HG03039 (cell line): ENCODE measurements at regions not wholly inside any gene's neighbourhood (a gene's known extent, or its start where the extent isn't known, plus 50 kb on each side); places are given as distances from the start of the nearest gene placed in this dataset.
"Not testable (repeated sequence)": the region's sequence is repeated elsewhere in the genome, so short reads cannot be mapped to it uniquely, and the experiment has no call there.

Experiments used
- ATAC-seq: cut with Tn5 transposase; IDR thresholded peaks from one replicate; pipeline ENCODE4 v1.9.1; 2021; ENCODE audit warnings: mild to moderate bottlenecking, moderate library complexity; ENCODE audit not compliant: unreplicated experiment

DNA sequence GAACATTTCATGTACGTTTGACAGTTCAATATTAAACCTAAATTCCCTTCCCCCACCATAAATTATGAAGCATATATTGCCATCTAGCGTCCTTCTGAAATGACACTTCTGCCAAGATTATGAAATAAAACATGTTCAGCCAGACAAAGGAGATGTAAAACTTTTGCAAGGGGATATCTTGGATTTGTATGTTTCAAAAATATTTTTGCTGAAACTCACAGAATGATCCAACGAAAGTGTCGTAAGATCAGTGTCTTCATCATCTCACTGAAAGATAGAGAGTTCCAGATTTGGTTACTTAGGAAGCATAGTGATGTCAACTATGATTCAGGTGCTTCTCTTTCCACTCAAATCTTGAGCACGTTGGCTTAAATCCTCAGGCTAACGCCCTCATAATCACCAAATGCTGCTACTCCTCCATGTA lies 904.3 kb downstream of the XPNPEP1 start:
- ATAC-seq, result no peak

GRCh38 chr10:109007514-109007913 lies 915.8 kb downstream of the XPNPEP1 start:
- no peak for ATAC-seq

GRCh38 chr10:108990441-108990840 lies 932.9 kb downstream of the XPNPEP1 start:
- ATAC-seq, result no peak

DNA sequence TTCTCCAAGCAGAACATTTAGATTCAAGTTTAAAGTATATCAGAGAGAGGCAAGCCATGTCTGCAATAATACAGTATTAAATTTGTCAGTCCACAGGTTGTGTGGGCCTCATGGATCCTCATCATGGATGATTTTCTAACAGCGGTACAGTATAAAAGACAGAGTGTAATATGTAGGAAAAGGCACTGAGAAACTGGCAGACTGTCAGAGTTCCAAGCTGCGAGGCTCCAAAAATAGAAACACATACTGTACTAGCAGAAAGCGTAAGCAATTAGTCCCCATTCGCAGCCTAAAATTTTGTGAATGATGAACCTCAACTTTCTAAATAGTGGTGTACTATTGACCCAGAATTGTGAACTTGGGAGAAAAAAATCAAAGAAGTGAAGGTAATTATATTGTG lies 933.3 kb downstream of the XPNPEP1 start:
- ATAC-seq, result no peak

GRCh38 chr10:108982159-108982558 lies 941.2 kb downstream of the XPNPEP1 start:
- no peak for ATAC-seq

DNA sequence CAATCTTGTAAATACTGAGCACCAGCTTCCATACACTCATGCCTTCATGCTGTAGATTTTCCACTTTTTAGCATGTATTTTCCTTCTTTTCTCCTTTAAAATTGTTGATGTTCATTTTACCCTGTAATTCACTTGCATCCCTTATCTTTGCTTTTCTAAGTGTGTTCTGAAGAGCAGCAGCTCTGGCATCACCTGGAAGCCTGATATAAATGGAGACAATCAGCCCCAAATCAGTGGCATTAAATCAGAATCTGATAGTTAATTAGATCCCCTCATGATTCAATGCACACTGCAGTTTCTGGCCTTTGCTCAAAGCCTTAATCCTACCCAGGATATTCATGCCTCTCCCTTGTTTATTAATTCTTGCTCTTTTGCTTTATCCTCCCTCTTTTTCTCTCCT lies 942.4 kb downstream of the XPNPEP1 start:
- ATAC-seq, result no peak

DNA sequence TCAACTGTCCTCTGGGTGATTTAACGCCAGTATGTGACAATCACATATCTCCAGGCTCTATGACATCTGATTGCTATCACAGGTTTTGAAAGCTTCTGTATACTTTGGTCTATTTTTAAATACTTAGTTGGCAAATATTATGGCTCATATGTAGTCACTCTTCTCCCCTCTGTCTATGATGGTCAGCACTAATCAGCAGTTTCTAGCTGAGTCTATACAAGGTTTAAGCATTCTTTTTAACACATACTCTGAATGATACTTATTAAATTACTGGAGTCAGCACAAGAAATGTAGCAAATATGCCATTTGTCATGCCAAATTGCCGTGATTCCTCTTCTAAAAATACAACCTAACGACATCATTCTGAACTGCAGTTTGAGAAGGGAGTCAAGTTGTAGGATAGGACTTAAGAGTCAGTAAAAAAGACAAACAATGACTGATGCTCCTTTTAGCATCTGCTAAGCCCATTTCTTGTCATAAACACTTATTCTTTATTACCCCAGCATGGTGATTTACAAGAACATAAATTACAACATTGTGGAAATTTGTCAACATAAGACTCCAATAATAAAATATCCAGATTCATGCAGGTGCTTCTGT lies 947.8 kb downstream of the XPNPEP1 start:
- ATAC-seq, result no peak

DNA sequence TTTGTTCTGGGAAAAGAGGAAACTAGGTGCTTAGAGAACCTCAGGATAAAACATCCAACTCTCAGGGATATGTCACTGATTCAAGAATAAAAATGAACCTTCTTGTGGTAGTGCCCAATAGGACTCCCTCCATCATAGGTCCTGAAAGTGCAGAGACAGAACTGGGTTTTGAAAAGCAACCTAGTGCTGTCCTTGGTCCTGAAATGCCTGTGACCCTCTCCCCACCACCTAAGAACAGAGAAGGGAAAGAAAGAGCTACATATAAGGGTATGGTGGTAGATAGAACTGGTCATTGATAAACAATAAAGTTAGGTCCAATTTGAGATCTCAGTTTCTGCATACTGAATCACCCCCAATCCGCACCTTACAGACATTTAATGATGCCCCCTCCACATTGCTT lies 953.3 kb downstream of the XPNPEP1 start:
- ATAC-seq, result no peak

DNA sequence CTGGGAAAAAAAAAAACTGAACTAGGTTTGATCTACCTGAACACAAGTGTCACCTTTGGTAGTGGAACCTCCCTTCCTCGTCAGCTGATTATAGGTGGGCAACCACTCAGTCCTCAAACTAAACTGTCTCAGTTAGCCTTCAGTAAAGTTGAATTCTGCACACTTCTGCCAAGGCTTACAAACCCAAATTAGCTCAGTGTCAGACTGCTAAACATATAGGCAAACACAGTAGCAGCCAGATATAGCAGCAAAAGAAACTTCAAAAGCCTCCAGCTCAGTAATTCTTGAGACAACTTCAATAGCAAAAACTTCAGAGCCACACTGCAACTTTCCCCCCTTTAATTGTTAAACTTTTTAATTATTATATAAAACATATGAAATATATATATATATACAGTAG lies 956.9 kb downstream of the XPNPEP1 start:
- no peak for ATAC-seq

DNA sequence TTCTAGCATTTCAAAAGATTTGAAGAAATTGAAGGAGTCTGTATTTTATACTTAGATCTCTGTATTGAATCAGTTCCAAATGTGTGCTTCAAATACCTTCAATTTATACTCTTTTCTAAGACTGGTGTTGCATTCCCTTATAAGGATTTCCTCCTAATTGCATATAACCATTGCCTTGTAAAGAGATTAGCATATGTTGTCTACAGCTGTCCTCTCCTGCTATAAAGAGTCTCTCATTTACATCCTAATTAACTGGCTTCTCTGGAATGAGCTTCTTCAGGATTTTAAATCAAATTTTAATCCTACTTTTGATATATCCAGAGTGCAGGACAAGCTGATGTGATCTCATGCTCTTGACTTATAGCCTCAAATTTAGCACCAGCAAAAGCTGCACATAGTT lies 957.3 kb downstream of the XPNPEP1 start:
- ATAC-seq, result no peak

- no peak for ATAC-seq
These were observed 961.1 kb downstream of the XPNPEP1 start for GRCh38 chr10:108962172-108962571.

DNA sequence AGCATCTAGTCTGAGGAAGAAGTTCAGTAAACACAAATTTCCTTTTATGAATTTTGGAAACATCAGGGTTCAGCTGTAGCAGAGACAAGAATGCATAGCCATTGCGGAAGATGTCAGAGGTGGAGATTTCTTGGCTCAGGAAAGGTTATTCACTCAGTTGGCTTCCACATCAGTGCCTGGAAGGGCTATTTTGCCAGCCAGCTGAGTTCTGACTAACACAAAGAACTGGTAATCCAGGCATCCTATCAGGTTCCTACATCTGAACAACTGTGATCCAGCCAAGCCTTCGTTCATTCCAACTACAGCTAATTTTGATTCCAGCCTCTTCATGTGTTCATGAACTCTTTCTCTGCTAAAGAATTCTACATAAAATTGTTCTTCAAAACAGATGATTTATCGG lies 965.6 kb downstream of the XPNPEP1 start:
- ATAC-seq, result no peak

DNA sequence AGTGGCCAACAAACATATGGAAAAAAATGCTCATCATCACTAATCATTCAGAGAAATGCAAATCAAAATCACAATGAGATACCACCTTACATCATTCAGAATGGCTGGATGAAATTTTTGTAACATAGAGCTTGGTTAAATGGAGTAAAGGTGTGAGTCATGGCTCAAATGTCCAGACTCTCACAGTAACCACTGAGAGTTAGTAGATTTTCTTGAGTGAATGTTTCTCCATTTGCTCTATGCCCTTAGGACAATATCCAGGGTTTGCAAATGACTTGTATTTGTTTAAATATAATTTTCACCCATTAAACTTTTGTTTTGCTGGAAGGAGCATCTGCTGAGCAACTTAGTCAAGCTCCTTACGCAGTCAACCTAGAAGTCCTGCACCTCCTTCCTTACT lies 967.2 kb downstream of the XPNPEP1 start:
- no peak for ATAC-seq

DNA sequence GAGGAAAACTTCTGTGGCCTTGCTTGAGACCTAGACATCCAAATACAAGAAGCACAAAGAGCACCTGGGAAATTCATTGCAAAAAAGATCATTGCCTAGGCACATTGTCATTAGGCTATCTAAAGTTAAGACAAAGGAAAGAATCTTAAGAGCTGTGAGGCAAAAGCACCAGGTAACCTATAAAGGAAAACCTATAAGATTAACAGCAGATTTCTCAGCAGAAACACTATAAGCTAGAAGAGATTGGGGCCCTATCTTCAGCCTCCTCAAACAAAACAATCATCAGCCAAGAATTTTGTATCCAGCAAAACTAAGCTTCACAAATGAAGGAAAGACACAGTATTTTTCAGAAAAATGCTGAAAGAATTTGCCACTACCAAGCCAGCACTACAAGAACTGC lies 1003.3 kb downstream of the XPNPEP1 start:
- not testable (repeated sequence) for ATAC-seq

DNA sequence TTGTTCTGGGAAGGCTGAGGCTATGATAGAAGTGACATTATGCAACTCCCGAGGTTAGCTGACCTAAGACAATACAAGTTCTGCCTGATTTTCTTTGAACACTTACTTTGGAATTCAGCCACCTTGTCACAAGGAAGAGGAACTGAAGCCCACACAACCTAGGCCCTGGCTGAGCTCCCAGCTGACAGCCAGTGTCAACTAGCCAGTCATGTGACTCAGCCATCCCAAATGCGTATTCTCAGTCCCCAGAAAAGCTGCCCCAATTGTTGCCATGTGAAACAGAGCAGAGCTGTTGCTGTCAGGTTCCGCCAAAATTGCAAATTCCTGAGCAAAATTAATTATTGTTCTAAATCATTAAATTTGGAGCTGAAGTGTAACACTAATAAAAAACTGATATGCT lies 1010.0 kb downstream of the XPNPEP1 start:
- no peak for ATAC-seq

DNA sequence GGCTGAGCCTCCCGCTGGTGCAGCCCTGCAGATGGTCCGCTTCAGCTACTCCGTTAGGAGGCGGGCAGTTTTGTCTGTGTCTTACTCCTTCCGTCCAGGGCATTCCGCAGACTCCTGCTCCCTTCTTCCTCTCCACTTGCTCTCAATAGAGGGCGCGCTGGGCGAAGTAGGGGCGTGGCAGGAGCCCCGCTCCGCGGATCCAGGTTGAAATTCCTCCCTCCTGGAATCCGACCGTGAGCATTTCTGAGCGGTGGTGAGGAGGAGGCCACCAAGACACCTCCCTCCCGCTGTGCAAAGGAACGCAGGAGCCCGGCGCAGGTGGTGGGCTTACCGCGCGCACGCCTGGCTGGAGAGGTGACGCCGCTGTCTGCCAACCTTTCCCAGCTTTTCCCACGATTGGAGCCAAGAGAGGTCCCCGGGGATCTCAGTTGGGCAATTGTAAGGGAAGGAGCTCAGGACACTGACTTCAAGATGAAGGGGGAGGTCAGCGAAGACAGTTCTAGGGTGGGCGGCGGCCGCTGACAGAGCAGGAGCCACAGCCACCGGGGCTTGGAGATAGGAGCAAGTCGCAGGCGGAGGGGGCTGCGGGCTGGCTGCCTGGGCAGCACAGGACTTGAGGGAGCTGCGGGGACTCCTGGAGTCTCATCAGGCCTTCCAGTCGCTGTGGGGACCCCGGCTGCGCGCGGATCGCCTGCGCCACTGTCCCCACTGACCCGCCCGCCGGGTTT lies 1011.3 kb downstream of the XPNPEP1 start:
- ATAC-seq, result no peak

GRCh38 chr10:108908096-108908495 lies 1015.2 kb downstream of the XPNPEP1 start:
- no peak for ATAC-seq

DNA sequence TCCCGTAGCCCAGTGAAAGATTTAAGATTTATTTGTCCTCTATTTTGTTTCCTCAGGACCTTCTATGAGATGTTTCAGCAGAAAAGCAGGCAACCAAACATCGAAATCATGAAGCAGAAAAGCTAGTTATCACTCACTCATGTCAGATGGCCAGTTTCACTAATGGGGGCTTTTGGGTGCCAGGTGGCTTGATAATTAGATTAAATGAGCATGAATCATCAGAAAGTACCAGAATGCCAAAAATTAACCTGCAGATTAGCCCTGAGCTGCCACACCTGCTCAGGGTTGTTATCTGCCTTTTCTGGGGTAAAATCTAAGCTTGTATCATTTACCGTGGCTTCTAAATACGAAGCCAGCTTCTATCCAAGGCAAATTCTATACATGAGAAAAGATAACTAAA lies 1017.5 kb downstream of the XPNPEP1 start:
- no peak for ATAC-seq

DNA sequence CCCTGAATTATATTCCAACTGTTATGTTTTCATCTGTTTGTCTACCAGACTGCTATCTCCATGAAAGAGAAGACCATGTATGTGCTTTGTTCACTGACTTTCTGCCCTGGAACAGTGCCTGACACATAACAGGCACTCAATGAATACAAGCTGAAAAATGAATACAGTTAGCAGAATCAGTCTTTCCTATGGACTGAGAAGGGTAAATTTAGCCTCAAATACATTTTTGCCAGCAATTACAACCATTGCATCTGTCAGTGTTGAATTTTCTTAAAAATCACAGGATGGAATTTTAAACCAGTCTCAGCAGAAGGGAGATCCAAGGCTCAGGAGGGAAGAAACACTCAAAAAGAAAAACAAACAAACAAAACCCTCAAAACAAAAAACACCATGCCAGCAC lies 1018.1 kb downstream of the XPNPEP1 start:
- ATAC-seq, result no peak

DNA sequence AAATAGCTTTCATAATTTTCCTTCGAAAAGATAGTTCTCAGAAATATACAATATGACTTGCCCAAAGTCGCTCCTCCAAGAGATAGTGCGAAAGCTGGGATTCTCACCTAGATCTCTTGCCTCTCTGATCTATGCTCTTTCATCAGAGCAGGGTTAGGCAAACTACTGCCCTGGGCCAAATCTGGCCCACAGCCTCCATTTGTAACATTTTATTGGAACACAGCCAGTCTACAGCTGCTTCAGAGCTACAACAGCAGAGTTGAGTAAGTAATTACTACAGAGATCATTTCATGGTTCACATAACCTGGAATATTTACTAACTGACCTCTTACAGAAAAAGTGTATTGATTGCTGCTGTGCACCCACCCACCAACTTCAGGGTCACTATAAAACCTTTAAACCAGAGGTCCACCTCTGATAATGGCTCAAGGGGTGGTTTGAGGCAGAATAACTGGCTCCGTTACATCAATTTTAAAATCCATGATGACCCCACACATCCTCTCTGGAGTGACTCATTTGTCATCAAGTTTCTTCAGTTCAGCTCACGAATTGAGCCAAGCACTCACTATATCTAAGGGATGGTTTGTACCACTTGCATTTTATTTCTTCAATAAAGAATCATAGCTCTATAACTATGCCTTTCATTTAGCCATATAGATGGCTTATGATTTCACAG lies 1019.0 kb downstream of the XPNPEP1 start:
- no peak for ATAC-seq

GRCh38 chr10:108902619-108903285 lies 1020.6 kb downstream of the XPNPEP1 start:
- no peak for ATAC-seq
